ENCODE measurements at regions not wholly inside any gene's neighbourhood (a gene's known extent, or its start where the extent isn't known, plus 50 kb on each side); places are given as distances from the start of the nearest gene placed in this dataset.

GRCh38 chr14:61854898-61855297 is 92.7 kb downstream of the SNAPC1 start:
- Histone ChIP-seq H2BK120ac (ENCODE audit: low read depth, low read length) (no peak overlapping the region), H3K27ac (ENCODE audit: insufficient read depth, low read length) (no peak overlapping the region), H2AK9ac (replicated peaks; ENCODE audit: low read depth, low read length, poor library complexity) (no peak overlapping the region), H3K56ac (ENCODE audit: extremely low read depth, insufficient read depth, low read length) (no peak overlapping the region), H3K4me1 (ENCODE audit: control insufficient read depth, insufficient read depth, low read length) (no peaks in the 10 kb centered on the region), H3K9me1 (ENCODE audit: insufficient read depth, low read length) (no peaks in the 10 kb centered on the region), H3K27me3 (ENCODE audit: control insufficient read depth, insufficient read depth, low read length) (peaks cover 14% of the 10 kb centered on the region), H3K4me3 (ENCODE audit: insufficient read depth, low read depth, low read length) (no peak overlapping the region), H3K9ac (ENCODE audit: low read depth, low read length) (no peak overlapping the region), H3K36me3 (ENCODE audit: control insufficient read depth, insufficient read depth, low read length) (no peaks in the 10 kb centered on the region), H4K8ac (ENCODE audit: low read depth in 2 of 2, low read length in 2 of 2) (no peak overlapping the region), H2AK5ac (ENCODE audit: low read depth, low read length) (no peak overlapping the region), H3K23ac (ENCODE audit: low read depth, low read length) (no peak overlapping the region), H3K9me3 (ENCODE audit: control insufficient read depth, insufficient read depth, low read length) (no peaks in the 10 kb centered on the region), H4K91ac (ENCODE audit: insufficient read depth, low read depth, low read length) (no peak overlapping the region), H3K18ac (ENCODE audit: low read depth, low read length) (no peak overlapping the region), H2BK5ac (ENCODE audit: low read depth, low read length, poor library complexity, severe bottlenecking) (no peak overlapping the region), H3K4me2 (ENCODE audit: low read depth, low read length) (no peak overlapping the region), H3K79me1 (ENCODE audit: low read depth in 1 of 2, low read length in 2 of 2) (no peaks in the 10 kb centered on the region), H4K5ac (ENCODE audit: low read depth, low read length) (no peak overlapping the region), H3K14ac (replicated peaks; ENCODE audit: low read depth, low read length) (no peak overlapping the region), H4K20me1 (ENCODE audit: insufficient read depth, low read length) (no peaks in the 10 kb centered on the region), H2AFZ (replicated peaks; ENCODE audit: low read length, poor library complexity) (no peak overlapping the region), H2BK20ac (ENCODE audit: low read depth, low read length) (no peak overlapping the region), H3K4ac (ENCODE audit: low read depth, low read length) (no peak overlapping the region), H2BK15ac (ENCODE audit: low read depth, low read length) (no peak overlapping the region)
- ChIA-PET CTCF (no interaction called here), POLR2A (ENCODE audit: unreplicated experiment) (no interaction called here)
- dilution Hi-C loops (cut with HindIII; ENCODE audit: low sequenced_read_pairs, unreplicated experiment) (no loop called here), intact Hi-C loops (cut with micrococcal nuclease) (no loop called here), in situ Hi-C loops (cut with MboI; ENCODE audit: low sequenced_read_pairs) (no loop called here)
- BruUV-seq (replicated peaks), result no TSS peak
- ATAC-seq (ENCODE audit: low read depth) (no peak), DNase-seq (no peak)
- TF ChIP-seq CTCF (conservative IDR thresholded peaks at IDR 0.05; ENCODE audit: low read depth, low read length) (no peak), CEBPB (IDR thresholded peaks at IDR 0.05; ENCODE audit: low read depth, low read length) (no peak), POLR2A (IDR thresholded peaks at IDR 0.05; ENCODE audit: low read depth, low read length) (no peak), ELK1 (IDR thresholded peaks at IDR 0.05; ENCODE audit: borderline replicate concordance, low read depth, low read length) (no peak), BHLHE40 (IDR thresholded peaks at IDR 0.05; ENCODE audit: low read depth, low read length) (no peak), CHD1 (IDR thresholded peaks at IDR 0.05; ENCODE audit: low read depth, low read length) (no peak), FOS (IDR thresholded peaks at IDR 0.05; ENCODE audit: low read depth, low read length) (no peak), MAFK (IDR thresholded peaks at IDR 0.05; ENCODE audit: low read depth, low read length) (no peak), USF2 (IDR thresholded peaks at IDR 0.05; ENCODE audit: low read depth, low read length) (no peak), NFE2L2 (IDR thresholded peaks at IDR 0.05; ENCODE audit: low read depth, low read length) (no peak), SMC3 (IDR thresholded peaks at IDR 0.05; ENCODE audit: low read depth, low read length) (no peak), RCOR1 (IDR thresholded peaks at IDR 0.05; ENCODE audit: insufficient replicate concordance, low read length) (no peak), RFX5 (IDR thresholded peaks at IDR 0.05; ENCODE audit: low read depth, low read length) (no peak)

All from IMR-90 (cell line).